RPMI7951 (cell line): ENCODE measurements at regions not wholly inside any gene's neighbourhood (a gene's known extent, or its start where the extent isn't known, plus 50 kb on each side); places are given as distances from the start of the nearest gene placed in this dataset.

ENCODE experiments used
- DNase-seq: peaks from one replicate; pipeline ENCODE4 v3.0.0-alpha.2; 2012; ENCODE audit warnings: low read depth

GRCh38 chr9:93829271-93830011, 125.7 kb downstream of the BARX1 start:
- DNase-seq: no peak

- no peak for DNase-seq
These were observed 126.6 kb downstream of the BARX1 start for GRCh38 chr9:93828331-93829097.

- DNase-seq: peak; percentile 41
These were observed 127.4 kb downstream of the BARX1 start for GRCh38 chr9:93827545-93828330.

- DNase-seq: no peak
These were observed 128.1 kb downstream of the BARX1 start for GRCh38 chr9:93826905-93827544.

- no peak for DNase-seq
These were observed 128.9 kb downstream of the BARX1 start for GRCh38 chr9:93826209-93826608.

GRCh38 chr9:93825348-93826115, 129.6 kb downstream of the BARX1 start:
- DNase-seq: no peak

- no peak for DNase-seq
These were observed 130.5 kb downstream of the BARX1 start for GRCh38 chr9:93824386-93825294.

- DNase-seq: no peak
These were observed 131.7 kb downstream of the BARX1 start for GRCh38 chr9:93823245-93824072.

- no peak for DNase-seq
These were observed 132.9 kb downstream of the BARX1 start for GRCh38 chr9:93822229-93822628.

GRCh38 chr9:93821307-93821703, 133.8 kb downstream of the BARX1 start:
- no peak for DNase-seq

- DNase-seq: no peak
These were observed 134.4 kb downstream of the BARX1 start for GRCh38 chr9:93820667-93821306.

GRCh38 chr9:93819905-93820304, 135.2 kb downstream of the BARX1 start:
- no peak for DNase-seq

GRCh38 chr9:93818827-93819472, 136.2 kb downstream of the BARX1 start:
- no peak for DNase-seq

GRCh38 chr9:93818237-93818636, 136.9 kb downstream of the BARX1 start:
- DNase-seq: no peak

GRCh38 chr9:93815677-93816076, 139.5 kb downstream of the BARX1 start:
- DNase-seq: no peak

GRCh38 chr9:93815135-93815534, 140.0 kb downstream of the BARX1 start:
- DNase-seq: no peak

- DNase-seq: no peak
These were observed 140.8 kb downstream of the BARX1 start for GRCh38 chr9:93814077-93814956.
